HAP-1 (cell line): ENCODE measurements at regions not wholly inside any gene's neighbourhood (a gene's known extent, or its start where the extent isn't known, plus 50 kb on each side); places are given as distances from the start of the nearest gene placed in this dataset.
"Not testable (repeated sequence)": the region's sequence is repeated elsewhere in the genome, so short reads cannot be mapped to it uniquely, and the experiment has no call there.

Experiments used
- DNase-seq, 2 experiments: peaks; one replicate each; pipeline ENCODE4 v3.0.0-alpha.2; 2016 to 2020; ENCODE audit warnings: low spot score in 2 of 2
- H3K27me3 ChIP-seq: fragments of 250-450 bp; sonication (Bioruptor Pico); 2 replicates; pipeline ENCODE4 v1.5.1; 2020; ENCODE audit warnings: low read depth, mild to moderate bottlenecking, moderate library complexity
- H3K36me3 ChIP-seq: fragments of 250-450 bp; sonication (Bioruptor Pico); replicated peaks from 2 replicates; pipeline ENCODE4 v1.5.1; 2020; ENCODE audit warnings: mild to moderate bottlenecking
- H3K4me1 ChIP-seq: fragments of 250-450 bp; sonication (Bioruptor Pico); 2 replicates; pipeline ENCODE4 v1.5.1; 2020; ENCODE audit warnings: mild to moderate bottlenecking
- H3K4me3 ChIP-seq: fragments of 250-450 bp; sonication (Bioruptor Pico); 2 replicates; pipeline ENCODE4 v1.5.1; 2020; ENCODE audit warnings: mild to moderate bottlenecking, moderate library complexity
- H3K9me3 ChIP-seq: fragments of 250-450 bp; sonication (Bioruptor Pico); 2 replicates; pipeline ENCODE4 v1.5.1; 2020; ENCODE audit warnings: mild to moderate bottlenecking, moderate library complexity
- in situ Hi-C: fragments of 300-500 bp; cut with MboI; formaldehyde crosslinking; loops from 3 replicates; pipeline ENCODE4 v1.14.3; 2020; ENCODE audit warnings: low sequenced_read_pairs, inconsistent platforms, mixed read lengths

DNA sequence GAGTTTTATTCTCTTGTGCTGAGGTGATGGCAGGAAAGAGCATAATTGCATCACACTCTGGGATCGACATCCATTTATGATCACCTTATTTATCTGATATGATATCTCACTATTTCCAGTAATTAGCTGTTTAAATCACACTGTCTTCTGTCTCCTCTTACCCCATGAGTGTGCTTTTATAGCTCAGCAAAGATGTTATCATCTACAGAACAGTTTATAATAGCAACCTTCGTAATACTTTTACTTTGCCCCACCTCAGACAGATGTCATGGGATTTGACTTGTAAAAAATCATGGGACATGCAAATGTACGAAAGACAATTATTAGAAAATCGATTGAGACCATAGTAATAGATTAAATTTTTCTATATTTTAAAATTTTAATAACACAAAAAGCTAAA is 1122.3 kb upstream of the PCDH10 start:
- no peaks in the 10 kb centered on the region for H3K9me3 ChIP-seq
- H3K4me1 ChIP-seq: no peaks in the 10 kb centered on the region
- H3K4me3 ChIP-seq: no peak overlapping the region
- no peak for DNase-seq
- no peaks in the 10 kb centered on the region for H3K27me3 ChIP-seq
- in situ Hi-C loops: no loop called here
- H3K36me3 ChIP-seq: no peaks in the 10 kb centered on the region

DNA sequence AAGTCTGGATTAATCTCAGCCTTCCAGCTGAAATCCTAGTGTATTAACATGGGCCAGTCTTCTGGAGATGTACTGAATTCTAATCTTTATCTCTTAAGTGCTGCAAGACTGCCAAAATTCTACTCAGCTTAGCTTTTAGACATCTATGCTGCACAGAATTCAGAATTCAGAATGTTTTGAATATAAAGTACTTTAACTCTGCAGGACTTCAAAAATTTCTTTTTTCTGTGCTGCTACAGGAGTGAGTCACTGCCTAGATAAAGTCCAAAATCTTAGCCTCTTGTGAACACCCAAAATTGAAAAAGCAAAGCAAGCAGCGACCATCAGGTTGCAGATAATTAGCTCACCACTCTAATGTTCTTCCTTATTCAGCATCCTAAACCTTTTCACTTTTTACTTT is 1092.6 kb upstream of the PCDH10 start:
- in situ Hi-C loops: no loop called here
- no peaks in the 10 kb centered on the region; the same call in 1 of the 2 replicates for H3K9me3 ChIP-seq
- no peaks in the 10 kb centered on the region for H3K27me3 ChIP-seq
- H3K4me3 ChIP-seq: no peak overlapping the region
- H3K36me3 ChIP-seq: no peaks in the 10 kb centered on the region
- H3K4me1 ChIP-seq: no peaks in the 10 kb centered on the region
- no peak for DNase-seq

DNA sequence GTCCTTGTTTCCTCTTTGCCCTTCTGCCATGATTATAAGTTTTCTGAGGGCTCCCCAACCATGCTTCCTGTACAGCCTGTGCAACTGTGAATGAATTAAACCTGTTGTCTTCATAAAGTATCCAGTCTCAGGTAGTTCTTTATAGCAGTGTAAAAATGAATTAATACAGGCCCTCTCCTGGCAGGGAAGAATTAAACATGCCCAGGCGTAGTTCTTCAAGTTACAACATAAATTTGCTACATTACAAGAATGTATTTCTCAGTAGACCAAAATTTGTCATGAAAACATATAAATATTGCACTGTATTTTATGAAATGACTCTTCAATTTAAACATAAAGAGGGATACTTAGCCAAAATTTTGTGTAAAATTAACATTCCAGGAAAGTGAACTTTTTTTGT is 1089.9 kb upstream of the PCDH10 start:
- Histone ChIP-seq H3K4me3 (no peak overlapping the region), H3K27me3 (no peaks in the 10 kb centered on the region), H3K4me1 (no peaks in the 10 kb centered on the region), H3K9me3 (no peaks in the 10 kb centered on the region; the same call in 1 of the 2 replicates), H3K36me3 (no peaks in the 10 kb centered on the region)
- DNase-seq: no peak
- in situ Hi-C loops: no loop called here

GRCh38 chr4:132062611-132063239 is 1086.4 kb upstream of the PCDH10 start:
- H3K4me1 ChIP-seq: no peaks in the 10 kb centered on the region
- H3K9me3 ChIP-seq: no peaks in the 10 kb centered on the region; the same call in 1 of the 2 replicates
- no peaks in the 10 kb centered on the region for H3K36me3 ChIP-seq
- H3K4me3 ChIP-seq: no peak overlapping the region
- H3K27me3 ChIP-seq: no peaks in the 10 kb centered on the region
- in situ Hi-C loops: no loop called here
- DNase-seq: no peak

GRCh38 chr4:132063829-132064228 is 1085.3 kb upstream of the PCDH10 start:
- no peak for DNase-seq

GRCh38 chr4:132065940-132066495 is 1083.1 kb upstream of the PCDH10 start:
- H3K4me1 ChIP-seq: no peaks in the 10 kb centered on the region
- no peaks in the 10 kb centered on the region for H3K27me3 ChIP-seq
- H3K36me3 ChIP-seq: no peaks in the 10 kb centered on the region
- in situ Hi-C loops: no loop called here
- no peaks in the 10 kb centered on the region for H3K9me3 ChIP-seq
- no peak for DNase-seq
- no peak overlapping the region for H3K4me3 ChIP-seq

More at GRCh38 chr4:132063829-132064228, 1085.3 kb upstream of the PCDH10 start:
- H3K36me3 ChIP-seq: no peaks in the 10 kb centered on the region
- no peaks in the 10 kb centered on the region for H3K4me1 ChIP-seq
- H3K4me3 ChIP-seq: no peak overlapping the region
- no peaks in the 10 kb centered on the region for H3K27me3 ChIP-seq
- in situ Hi-C loops: no loop called here
- no peaks in the 10 kb centered on the region for H3K9me3 ChIP-seq

GRCh38 chr4:132071815-132072214 is 1077.3 kb upstream of the PCDH10 start:
- Histone ChIP-seq H3K27me3 (no peaks in the 10 kb centered on the region), H3K4me1 (no peaks in the 10 kb centered on the region), H3K36me3 (no peaks in the 10 kb centered on the region), H3K4me3 (no peak overlapping the region), H3K9me3 (no peaks in the 10 kb centered on the region)
- in situ Hi-C loops: no loop called here
- DNase-seq: no peak

DNA sequence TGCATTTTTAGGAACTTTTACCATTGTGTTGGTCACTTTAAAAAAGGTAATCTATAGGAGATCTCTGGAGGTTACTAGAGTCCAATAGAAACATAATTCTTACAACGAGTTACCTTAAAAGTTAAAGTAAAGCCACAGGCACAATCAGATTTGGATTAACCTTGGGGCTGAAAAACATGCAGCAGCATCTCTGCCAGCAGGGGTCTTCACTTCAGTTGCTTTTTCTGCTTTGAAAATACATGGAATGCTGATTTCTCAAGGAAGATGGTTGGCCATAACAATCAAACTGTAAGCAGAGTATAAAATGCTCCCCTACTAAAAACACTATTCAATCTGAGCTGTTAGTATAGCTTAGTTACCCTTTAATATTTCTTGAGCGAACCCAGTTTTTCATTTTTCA is 1072.3 kb upstream of the PCDH10 start:
- in situ Hi-C loops: no loop called here
- H3K36me3 ChIP-seq: no peaks in the 10 kb centered on the region
- DNase-seq: no peak
- H3K27me3 ChIP-seq: no peaks in the 10 kb centered on the region
- H3K4me1 ChIP-seq: no peaks in the 10 kb centered on the region
- no peaks in the 10 kb centered on the region for H3K9me3 ChIP-seq
- H3K4me3 ChIP-seq: no peak overlapping the region

DNA sequence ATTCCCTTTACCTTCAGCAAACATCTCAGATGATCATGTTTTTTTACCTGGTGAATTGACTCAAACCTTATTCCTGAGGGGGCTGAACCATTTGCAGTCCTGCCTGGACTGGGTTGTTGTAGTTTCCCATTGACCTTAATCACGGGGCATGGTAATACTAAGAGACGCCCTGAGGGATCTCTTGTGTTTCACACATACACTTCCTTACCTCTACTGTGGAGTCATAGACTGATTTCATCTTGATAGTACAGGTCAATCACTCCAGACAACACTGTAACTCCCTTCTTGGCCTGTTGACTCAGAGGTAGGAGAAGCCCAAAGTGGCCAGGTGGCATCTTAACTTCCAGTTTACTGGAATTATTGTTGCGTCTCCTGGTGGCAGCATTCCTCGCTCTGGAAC is 1064.0 kb upstream of the PCDH10 start:
- no peaks in the 10 kb centered on the region for H3K36me3 ChIP-seq
- H3K9me3 ChIP-seq: no peaks in the 10 kb centered on the region
- no peaks in the 10 kb centered on the region for H3K27me3 ChIP-seq
- no peak for DNase-seq
- H3K4me1 ChIP-seq: no peaks in the 10 kb centered on the region
- H3K4me3 ChIP-seq: no peak overlapping the region
- in situ Hi-C loops: no loop called here

DNA sequence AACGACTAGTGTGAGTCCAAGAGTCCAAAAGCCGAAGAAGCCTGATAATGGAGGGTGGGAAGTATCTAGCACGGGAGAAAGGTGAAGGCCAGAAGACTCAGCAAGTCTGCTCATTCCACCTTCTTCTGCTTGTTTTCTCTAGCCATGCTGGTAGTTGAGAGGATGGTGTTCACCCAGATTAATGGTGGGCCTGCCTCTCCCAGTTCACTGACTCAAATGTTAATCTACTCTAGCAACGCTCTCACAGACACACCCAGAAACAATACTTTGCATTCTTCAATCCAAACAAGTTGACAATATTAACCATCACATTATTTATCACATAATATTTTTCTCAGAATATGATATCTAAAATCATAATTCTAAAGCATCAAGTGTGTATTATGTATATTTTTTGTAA is 1055.1 kb upstream of the PCDH10 start:
- in situ Hi-C loops: no loop called here

GRCh38 chr4:132097041-132097440 is 1052.1 kb upstream of the PCDH10 start:
- in situ Hi-C loops: no loop called here
- Histone ChIP-seq H3K4me3 (no peak overlapping the region), H3K27me3 (no peaks in the 10 kb centered on the region), H3K4me1 (no peaks in the 10 kb centered on the region), H3K36me3 (no peaks in the 10 kb centered on the region), H3K9me3 (no peaks in the 10 kb centered on the region)
- no peak for DNase-seq

More for the DNA sequence above, 1055.1 kb upstream of the PCDH10 start:
- H3K27me3 ChIP-seq: no peaks in the 10 kb centered on the region
- no peak overlapping the region for H3K4me3 ChIP-seq
- no peaks in the 10 kb centered on the region for H3K9me3 ChIP-seq
- no peaks in the 10 kb centered on the region for H3K36me3 ChIP-seq
- DNase-seq: no peak
- H3K4me1 ChIP-seq: no peaks in the 10 kb centered on the region

- in situ Hi-C loops: no loop called here
- H3K4me1 ChIP-seq: no peaks in the 10 kb centered on the region
- H3K9me3 ChIP-seq: no peaks in the 10 kb centered on the region
- H3K36me3 ChIP-seq: no peaks in the 10 kb centered on the region
- DNase-seq: no peak
- no peaks in the 10 kb centered on the region for H3K27me3 ChIP-seq
- no peak overlapping the region for H3K4me3 ChIP-seq
Observed at GRCh38 chr4:132101526-132101925, 1047.6 kb upstream of the PCDH10 start.

- Histone ChIP-seq H3K9me3 (no peaks in the 10 kb centered on the region), H3K27me3 (no peaks in the 10 kb centered on the region), H3K36me3 (no peaks in the 10 kb centered on the region), H3K4me3 (no peak overlapping the region), H3K4me1 (no peaks in the 10 kb centered on the region)
- no peak for DNase-seq
- in situ Hi-C loops: no loop called here
Observed at GRCh38 chr4:132108784-132109183, 1040.3 kb upstream of the PCDH10 start.

DNA sequence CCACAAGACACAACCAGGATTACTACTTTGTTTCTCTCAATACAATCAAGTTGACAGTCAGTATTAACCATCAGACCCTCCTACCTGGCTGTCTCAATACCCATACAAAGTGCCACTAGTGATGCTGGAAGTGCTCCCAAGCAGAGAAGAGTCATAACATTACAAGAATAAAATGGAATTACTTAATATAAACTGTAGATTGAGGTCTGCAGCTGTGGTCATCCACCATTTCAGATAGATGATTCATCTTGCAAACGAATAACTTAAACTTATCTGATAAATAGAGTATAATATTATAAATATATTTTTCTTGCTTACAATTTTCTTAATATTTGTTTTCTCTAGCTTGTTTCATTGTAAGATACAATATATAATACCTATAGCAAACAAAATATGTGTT is 1034.2 kb upstream of the PCDH10 start:
- in situ Hi-C loops: no loop called here
- DNase-seq: no peak
- H3K9me3 ChIP-seq: no peaks in the 10 kb centered on the region
- H3K36me3 ChIP-seq: no peaks in the 10 kb centered on the region
- no peaks in the 10 kb centered on the region for H3K4me1 ChIP-seq
- H3K27me3 ChIP-seq: no peaks in the 10 kb centered on the region
- no peak overlapping the region for H3K4me3 ChIP-seq

GRCh38 chr4:132122741-132123140 is 1026.4 kb upstream of the PCDH10 start:
- H3K36me3 ChIP-seq, H3K9me3 ChIP-seq, DNase-seq, in situ Hi-C loops, H3K27me3 ChIP-seq, H3K4me3 ChIP-seq: not testable (repeated sequence)
- H3K4me1 ChIP-seq: peaks cover 18% of the 10 kb centered on the region
